Common myeloid progenitor, CD34-positive (primary cell): ENCODE measurements at regions not wholly inside any gene's neighbourhood (a gene's known extent, or its start where the extent isn't known, plus 50 kb on each side); places are given as distances from the start of the nearest gene placed in this dataset.
"Not testable (repeated sequence)": the region's sequence is repeated elsewhere in the genome, so short reads cannot be mapped to it uniquely, and the experiment has no call there.

ENCODE experiments used
- CTCF ChIA-PET: fragments of 350-600 bp; sonication (Branson Sonifier 250); formaldehyde crosslinking; loops from one replicate; lab custom pipeline; 2021; ENCODE audit warnings: antibody characterized with exemption; lab: Charles Lee
- POLR2A ChIA-PET: fragments of 350-600 bp; sonication (Branson Sonifier 250); formaldehyde crosslinking; loops from one replicate; lab custom pipeline; 2021; ENCODE audit warnings: antibody characterized with exemption; lab: Charles Lee
- DNase-seq, 3 donors: peaks; one replicate each; pipeline versions ENCODE4 v3.0.0 to v3.0.0-alpha.2; 2013
- H3K27ac ChIP-seq, 2 experiments: 1 replicate in 1 of 2; 2 replicates in 1 of 2; pipeline ENCODE4 v1.7.0; 2013; ENCODE audit warnings: inconsistent platforms in 2 of 2, low read length in 2 of 2, mild to moderate bottlenecking in 2 of 2, low read depth in 1 of 2, moderate library complexity in 1 of 2; ENCODE audit not compliant: severe bottlenecking in 2 of 2, insufficient read depth in 1 of 2, poor library complexity in 1 of 2
- H3K27me3 ChIP-seq, 5 experiments: replicated peaks in 2 of 5; 1 replicate in 3 of 5; 2 replicates in 2 of 5; pipeline versions ENCODE4 v1.6.1 to v1.7.0; 2013; ENCODE audit warnings: low read length in 4 of 5, mild to moderate bottlenecking in 2 of 5, moderate library complexity in 2 of 5, inconsistent platforms in 1 of 5; ENCODE audit not compliant: insufficient read depth in 5 of 5, control insufficient read depth in 4 of 5
- H3K36me3 ChIP-seq, 4 experiments: 1 replicate in 2 of 4; 2 replicates in 2 of 4; pipeline versions ENCODE4 v1.6.1 to v1.7.0; 2013; ENCODE audit warnings: low read length in 3 of 4, control low read depth in 1 of 4, mild to moderate bottlenecking in 1 of 4; ENCODE audit not compliant: control insufficient read depth in 4 of 4, insufficient read depth in 4 of 4
- H3K4me1 ChIP-seq, 4 experiments: 1 replicate in 3 of 4; 2 replicates in 1 of 4; pipeline versions ENCODE4 v1.6.1 to v1.7.1; 2013; ENCODE audit warnings: low read length in 3 of 4, mild to moderate bottlenecking in 3 of 4, control low read depth in 1 of 4, inconsistent platforms in 1 of 4, moderate library complexity in 1 of 4; ENCODE audit not compliant: control insufficient read depth in 4 of 4, insufficient read depth in 4 of 4; ENCODE audit errors: control extremely low read depth in 1 of 4
- H3K4me3 ChIP-seq, 7 experiments: 1 replicate in 4 of 7; 2 replicates in 3 of 7; pipeline versions ENCODE4 v1.5.1 to v1.7.0; 2013; ENCODE audit warnings: mild to moderate bottlenecking in 7 of 7, low read length in 6 of 7, moderate library complexity in 6 of 7, inconsistent platforms in 2 of 7, low read depth in 2 of 7, control low read depth in 1 of 7; ENCODE audit not compliant: insufficient read depth in 4 of 7, control insufficient read depth in 1 of 7; ENCODE audit errors: extremely low read depth in 1 of 7
- H3K9me3 ChIP-seq, 5 experiments: 1 replicate in 4 of 5; 2 replicates in 1 of 5; pipeline versions ENCODE4 v1.6.1 to v1.7.1; 2013; ENCODE audit warnings: low read length in 4 of 5, mild to moderate bottlenecking in 2 of 5, inconsistent platforms in 1 of 5, low read depth in 1 of 5, moderate library complexity in 1 of 5; ENCODE audit not compliant: control insufficient read depth in 4 of 5, insufficient read depth in 2 of 5; ENCODE audit errors: control extremely low read depth in 1 of 5
- WGBS: methylation state at CpG from one replicate; pipeline ENCODE4 v1.1.5; 2013; ENCODE audit not compliant: insufficient coverage; 5-methylcytosine and 5-hydroxymethylcytosine counted together

DNA sequence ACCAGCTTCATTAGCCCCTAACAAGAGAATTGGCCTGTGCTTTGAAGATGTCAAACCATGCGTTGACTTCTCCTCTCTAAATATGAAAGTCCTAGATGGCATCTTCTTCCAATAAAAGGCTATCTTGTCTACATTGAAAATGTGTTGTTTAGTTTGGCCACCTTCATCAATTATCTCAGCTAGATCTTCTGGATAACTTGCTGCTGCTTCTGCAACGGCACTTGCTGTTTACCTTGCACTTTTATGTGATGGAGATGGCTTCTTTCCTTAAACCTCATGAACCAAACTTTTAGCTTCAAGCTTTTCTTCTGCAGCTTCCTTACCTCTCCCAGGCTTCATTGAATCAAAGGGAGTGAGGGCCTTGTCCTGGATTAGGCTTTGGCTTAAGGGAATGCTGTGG lies 58.6 kb upstream of the CSNK1E start:
- H3K27me3 ChIP-seq, CTCF ChIA-PET, H3K4me1 ChIP-seq, H3K9me3 ChIP-seq, DNase-seq, H3K4me3 ChIP-seq, H3K27ac ChIP-seq, POLR2A ChIA-PET: not testable (repeated sequence)
- H3K36me3 ChIP-seq, result peaks cover 0 to 14% (median 2%) of the 10 kb centered on the region in 4 experiments
- WGBS, result no CpG with 5 or more reads among the region's 2 CpGs

DNA sequence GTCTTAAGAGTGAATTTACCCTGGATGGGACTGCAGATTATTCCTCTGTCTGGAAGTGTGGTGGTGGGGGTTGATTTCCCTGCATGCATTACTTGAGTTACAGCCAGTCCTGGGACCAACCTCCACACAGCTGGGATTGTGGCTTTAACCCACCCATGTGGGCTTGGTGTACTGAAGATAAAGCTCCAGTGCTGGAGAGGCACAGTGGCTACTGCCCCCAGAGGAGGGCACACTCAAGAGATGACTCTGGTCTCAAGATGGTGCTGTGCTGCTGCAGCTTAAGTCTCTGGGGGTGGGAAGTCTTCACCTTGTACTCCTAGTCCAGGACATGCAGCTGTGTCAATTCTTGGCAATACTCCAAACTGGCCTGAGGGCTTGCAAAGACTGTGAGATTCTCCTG lies 57.8 kb upstream of the CSNK1E start:
- CTCF ChIA-PET, H3K4me3 ChIP-seq, H3K27ac ChIP-seq, H3K9me3 ChIP-seq, POLR2A ChIA-PET, H3K4me1 ChIP-seq, H3K27me3 ChIP-seq: not testable (repeated sequence)
- H3K36me3 ChIP-seq, result peaks cover 0 to 14% (median 2%) of the 10 kb centered on the region in 4 experiments
- peak in 1 of 3 donors; percentile 25 for DNase-seq

GRCh38 chr22:38374433-38374831 lies 57.2 kb upstream of the CSNK1E start:
- POLR2A ChIA-PET, H3K27ac ChIP-seq: not testable (repeated sequence)

DNA sequence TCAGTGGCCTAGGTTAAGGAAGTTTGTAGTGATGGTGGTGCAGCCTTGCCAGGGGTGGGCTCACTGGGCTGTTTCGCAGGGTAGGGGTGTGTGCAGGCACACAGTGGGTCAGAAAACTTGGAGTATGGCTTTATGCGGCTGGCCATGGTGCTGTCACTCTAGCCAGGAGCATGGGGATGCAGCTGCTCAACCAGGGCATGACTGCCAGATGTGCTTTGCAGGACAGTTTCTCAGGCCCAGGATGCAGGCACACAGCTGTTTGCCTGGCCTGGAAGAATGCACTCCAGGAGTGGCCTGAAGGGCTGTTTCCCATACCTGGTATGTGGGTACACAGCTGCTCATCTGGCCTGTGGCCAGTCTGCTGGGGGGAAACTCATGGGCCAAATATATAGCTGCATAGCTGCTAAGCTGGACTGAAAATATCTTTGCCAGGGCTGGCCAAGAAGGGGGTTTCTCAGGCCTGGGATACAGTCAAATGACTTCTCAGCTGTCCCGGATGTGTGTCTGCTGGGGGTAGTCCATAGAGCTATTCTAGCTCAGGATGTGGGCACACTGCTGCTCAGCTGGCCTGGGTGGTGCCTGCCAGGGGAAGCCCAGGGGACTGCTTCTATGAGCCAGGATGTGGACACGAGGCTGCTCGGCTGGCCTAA lies 56.7 kb upstream of the CSNK1E start:
- H3K9me3 ChIP-seq, H3K4me3 ChIP-seq, CTCF ChIA-PET, POLR2A ChIA-PET, H3K27ac ChIP-seq, H3K4me1 ChIP-seq, H3K27me3 ChIP-seq: not testable (repeated sequence)
- DNase-seq, result peak in 2 of 3 donors; percentile 69 to 82
- H3K36me3 ChIP-seq, result peaks cover 0 to 11% (median 2%) of the 10 kb centered on the region in 4 experiments
- WGBS, result no CpG with 5 or more reads among the region's 5 CpGs

More at GRCh38 chr22:38374433-38374831, 57.2 kb upstream of the CSNK1E start:
- H3K4me3 ChIP-seq, H3K27me3 ChIP-seq, H3K9me3 ChIP-seq, H3K4me1 ChIP-seq, CTCF ChIA-PET: not testable (repeated sequence)
- DNase-seq, result peak in 1 of 3 donors; percentile 19
- 84% methylated on average over 3 of the region's 3 CpGs for WGBS
- peaks cover 0 to 11% (median 2%) of the 10 kb centered on the region in 4 experiments for H3K36me3 ChIP-seq

GRCh38 chr22:38372665-38373064 lies 55.4 kb upstream of the CSNK1E start:
- no CpG with 5 or more reads among the region's 4 CpGs for WGBS
- H3K27me3 ChIP-seq, POLR2A ChIA-PET: not testable (repeated sequence)

GRCh38 chr22:38370490-38370889 lies 53.3 kb upstream of the CSNK1E start:
- H3K4me1 ChIP-seq, H3K4me3 ChIP-seq, POLR2A ChIA-PET, H3K27ac ChIP-seq, DNase-seq, H3K36me3 ChIP-seq, CTCF ChIA-PET, H3K9me3 ChIP-seq, H3K27me3 ChIP-seq: not testable (repeated sequence)
- 100% methylated on average over 1 of the region's 3 CpGs for WGBS

More at GRCh38 chr22:38372665-38373064, 55.4 kb upstream of the CSNK1E start:
- CTCF ChIA-PET, H3K9me3 ChIP-seq, H3K4me1 ChIP-seq, H3K36me3 ChIP-seq, H3K4me3 ChIP-seq, H3K27ac ChIP-seq: not testable (repeated sequence)
- peak in 1 of 3 donors; percentile 13 for DNase-seq

DNA sequence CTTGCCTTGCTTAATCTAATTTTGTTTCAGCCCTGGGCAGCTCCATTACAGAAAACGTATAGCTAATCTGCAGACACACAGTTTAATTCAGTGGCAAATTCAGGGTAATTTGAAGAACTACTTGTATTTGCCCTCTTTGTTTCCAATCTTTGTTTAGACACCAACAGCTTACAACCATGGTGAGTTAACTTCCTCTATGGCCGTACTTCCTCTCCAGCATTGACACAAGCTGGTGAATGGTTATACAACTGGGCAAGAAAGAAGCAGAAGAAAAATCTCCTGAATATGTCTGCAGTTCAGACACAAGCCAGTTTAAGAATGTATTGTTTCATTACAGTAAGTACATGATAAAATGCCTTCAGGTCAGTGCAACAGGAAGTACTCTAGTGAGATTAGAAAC lies 51.9 kb upstream of the CSNK1E start:
- H3K36me3 ChIP-seq, POLR2A ChIA-PET, H3K9me3 ChIP-seq, H3K4me1 ChIP-seq, H3K27ac ChIP-seq, H3K4me3 ChIP-seq, H3K27me3 ChIP-seq: not testable (repeated sequence)
- CTCF ChIA-PET, result interaction anchor here (1.0 kb wide), 1 partner anchor 44 kb away, joined by 3 read pairs; no protein-coding TSS in a partner anchor
- DNase-seq, result peak in 2 of 3 donors; percentile 52 to 57
- no CpG with 5 or more reads among the region's 2 CpGs for WGBS
